22Rv1 (cell line): ENCODE measurements at regions not wholly inside any gene's neighbourhood (a gene's known extent, or its start where the extent isn't known, plus 50 kb on each side); places are given as distances from the start of the nearest gene placed in this dataset.

Source experiments
- CTCF ChIP-seq: fragments of 450-650 bp; IDR thresholded peaks from 2 replicates; pipeline ENCODE4 v1.5.1; 2017; ENCODE audit warnings: mild to moderate bottlenecking
- ZFX ChIP-seq: fragments of 450-650 bp; IDR thresholded peaks from 2 replicates; pipeline ENCODE4 v1.6.1; 2017; ENCODE audit warnings: antibody characterized with exemption, borderline replicate concordance

GRCh38 chr7:41755096-41755495 lies 52.2 kb upstream of the INHBA start:
- no peak for TF ChIP-seq CTCF
- no peak for TF ChIP-seq ZFX
